GM12891 (cell line): ENCODE measurements at regions not wholly inside any gene's neighbourhood (a gene's known extent, or its start where the extent isn't known, plus 50 kb on each side); places are given as distances from the start of the nearest gene placed in this dataset.

Source experiments
- POLR2A ChIP-seq: IDR thresholded peaks from 2 replicates; pipeline ENCODE4 v1.6.1; 2011; ENCODE audit warnings: low read depth, low read length, control low read depth
- POLR2AphosphoS5 ChIP-seq: IDR thresholded peaks from 2 replicates; pipeline ENCODE4 v1.6.1; 2011; ENCODE audit warnings: low read depth, low read length, control low read depth

DNA sequence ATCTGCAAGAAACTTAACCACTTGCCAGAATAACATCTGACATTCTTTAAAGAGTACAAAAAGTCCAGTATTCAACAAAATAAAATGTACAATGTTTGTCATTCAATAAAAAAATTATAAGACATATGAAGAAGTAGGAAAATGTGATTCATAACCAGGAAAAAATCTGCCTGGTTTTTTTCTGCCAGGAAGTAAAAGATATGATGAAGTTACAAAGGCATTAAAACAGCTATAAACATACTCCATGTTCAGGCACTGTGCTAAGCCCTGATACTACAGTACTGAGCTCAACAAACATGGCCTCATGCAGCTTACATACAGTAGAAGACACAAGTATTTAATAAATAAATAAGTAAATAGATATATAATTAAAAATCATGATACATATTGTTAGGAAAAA is 178.4 kb upstream of the STT3B start:
- no peak for TF ChIP-seq POLR2A
- no peak for TF ChIP-seq POLR2AphosphoS5
